ENCODE measurements at regions not wholly inside any gene's neighbourhood (a gene's known extent, or its start where the extent isn't known, plus 50 kb on each side); places are given as distances from the start of the nearest gene placed in this dataset.
"Not testable (repeated sequence)": the region's sequence is repeated elsewhere in the genome, so short reads cannot be mapped to it uniquely, and the experiment has no call there.

DNA sequence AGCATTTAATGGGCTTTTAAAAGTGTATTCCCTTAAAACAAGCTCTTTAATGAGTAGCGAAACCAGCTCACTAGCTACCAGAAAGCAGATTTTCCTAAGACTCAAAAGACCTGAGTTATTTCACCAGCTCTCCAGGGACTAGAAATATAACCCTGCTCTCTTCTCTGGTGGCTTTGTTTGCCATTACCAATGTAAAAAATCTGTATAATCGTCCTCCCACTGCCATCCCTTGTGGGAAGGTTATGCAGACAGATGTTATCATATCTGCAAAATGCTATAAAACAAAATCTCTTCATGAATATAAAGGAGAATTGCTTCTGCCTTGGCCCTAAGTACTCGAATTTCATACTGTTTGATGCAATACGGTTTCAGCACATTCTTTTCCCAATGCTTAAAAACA lies 335.2 kb downstream of the NUP35 start:
- Mint-ChIP-seq H3K9me3 (peaks cover 20% of the 10 kb centered on the region), H3K27me3 (no peaks in the 10 kb centered on the region), H3K4me3 (no peak overlapping the region), H3K36me3 (ENCODE audit: low read depth) (no peaks in the 10 kb centered on the region), H3K27ac (no peak overlapping the region), H3K4me1 (ENCODE audit: low read depth) (no peaks in the 10 kb centered on the region)

DNA sequence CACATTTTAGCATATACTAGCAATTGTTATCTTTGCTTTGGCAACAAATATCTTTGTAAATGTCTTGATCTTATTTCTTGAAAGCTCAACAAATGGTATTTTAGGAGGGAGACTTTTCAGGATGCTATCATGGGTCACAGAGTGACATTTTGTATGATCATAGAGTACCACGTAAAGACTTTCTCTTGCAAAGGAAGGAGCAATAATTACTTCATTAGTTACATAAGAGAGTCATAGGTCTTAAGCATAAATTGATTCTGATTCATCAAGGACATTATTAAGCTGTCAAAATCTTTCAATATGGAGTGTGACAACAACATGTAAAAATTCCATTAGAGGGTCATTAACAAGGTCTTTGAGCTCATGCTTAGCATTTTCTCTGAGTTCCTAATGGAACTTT lies 339.6 kb downstream of the NUP35 start:
- no peak overlapping the region for H3K4me3 Mint-ChIP-seq
- no peaks in the 10 kb centered on the region for H3K4me1 Mint-ChIP-seq (ENCODE audit: low read depth)
- H3K27me3 Mint-ChIP-seq: no peaks in the 10 kb centered on the region
- no peak overlapping the region for H3K27ac Mint-ChIP-seq
- peaks cover 17% of the 10 kb centered on the region for H3K9me3 Mint-ChIP-seq
- no peaks in the 10 kb centered on the region for H3K36me3 Mint-ChIP-seq (ENCODE audit: low read depth)

DNA sequence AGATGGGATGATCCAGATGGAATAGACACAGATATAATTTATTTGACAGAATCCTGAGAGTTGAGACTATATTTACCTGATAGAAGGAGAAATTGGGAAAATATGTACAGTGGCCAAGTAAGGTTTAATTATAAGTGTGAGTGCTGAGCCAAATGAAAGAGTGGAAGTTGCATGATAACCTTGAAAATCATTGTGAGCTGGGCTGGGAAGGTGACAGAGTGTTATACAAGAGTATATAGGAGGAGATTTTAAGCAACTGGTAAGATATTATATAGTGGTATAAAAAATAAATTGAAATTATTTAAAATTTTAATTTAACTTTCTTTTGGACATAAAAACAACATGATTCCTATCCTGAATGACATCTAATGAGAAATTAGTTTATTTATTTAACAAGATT lies 340.8 kb downstream of the NUP35 start:
- Mint-ChIP-seq H3K27ac (no peak overlapping the region), H3K27me3 (no peaks in the 10 kb centered on the region), H3K9me3 (peaks cover 24% of the 10 kb centered on the region), H3K4me1 (ENCODE audit: low read depth) (no peaks in the 10 kb centered on the region), H3K36me3 (ENCODE audit: low read depth) (no peaks in the 10 kb centered on the region), H3K4me3 (no peak overlapping the region)

DNA sequence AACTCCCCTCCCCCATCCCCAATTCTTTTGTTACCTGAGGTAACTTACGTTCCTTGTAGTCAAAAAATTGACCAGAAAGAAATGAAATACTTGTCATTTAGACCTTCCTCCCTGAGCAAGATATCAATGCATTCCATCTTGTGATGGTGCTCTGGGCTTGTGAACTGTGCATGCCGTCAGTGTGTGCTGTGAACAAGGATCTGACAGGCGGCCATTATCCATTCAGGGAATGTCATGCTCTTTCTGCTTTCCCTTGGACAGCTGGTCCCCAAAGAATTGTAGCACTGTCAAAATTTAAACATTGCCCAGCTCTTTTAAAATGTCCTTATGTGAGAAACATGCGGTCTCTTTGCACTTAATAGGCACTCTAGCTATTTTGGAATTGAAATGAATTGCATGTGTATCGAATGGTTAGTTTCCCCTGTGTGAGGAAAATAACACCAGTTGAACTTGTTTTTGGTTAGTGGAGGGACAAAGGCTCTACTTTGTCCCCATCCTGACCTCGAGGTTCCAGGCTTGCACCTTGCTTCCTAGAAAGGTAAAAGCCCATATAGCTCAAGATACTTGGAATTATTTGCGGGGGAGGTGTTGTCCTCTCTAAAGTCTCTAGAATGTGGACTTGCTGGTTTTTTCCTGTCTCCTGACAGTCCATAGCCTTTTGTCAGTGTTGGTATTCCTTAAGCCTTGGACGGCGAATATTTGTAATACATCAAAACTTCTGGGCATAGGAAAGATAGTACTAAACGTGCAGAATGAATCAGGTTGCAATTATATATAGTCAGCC lies 350.9 kb downstream of the NUP35 start:
- Mint-ChIP-seq H3K27ac (no peak overlapping the region), H3K36me3 (ENCODE audit: low read depth) (peaks cover 4% of the 10 kb centered on the region)

DNA sequence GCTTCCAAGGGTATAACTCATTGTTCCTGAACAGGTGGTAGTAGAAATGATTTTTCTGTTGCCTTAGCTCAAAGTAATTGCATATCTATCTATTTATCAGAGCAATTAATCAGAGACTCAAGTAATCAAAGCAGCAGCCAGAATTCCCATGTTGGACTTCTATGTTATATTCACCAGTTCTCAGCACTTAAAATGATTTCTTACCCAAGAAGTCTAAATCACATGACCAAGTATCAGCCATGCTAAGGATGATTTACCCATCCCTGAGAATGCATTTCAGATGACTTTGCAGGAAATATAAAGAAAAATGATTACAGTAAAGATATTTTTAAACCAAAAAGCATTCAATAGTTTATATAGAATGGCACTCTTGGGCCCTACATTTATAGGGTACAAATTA lies 352.2 kb downstream of the NUP35 start:
- Mint-ChIP-seq H3K36me3 (ENCODE audit: low read depth) (no peaks in the 10 kb centered on the region), H3K27me3 (no peaks in the 10 kb centered on the region), H3K27ac (no peak overlapping the region), H3K4me1 (ENCODE audit: low read depth) (no peaks in the 10 kb centered on the region), H3K9me3 (no peaks in the 10 kb centered on the region), H3K4me3 (no peak overlapping the region)

More for the DNA sequence above, 350.9 kb downstream of the NUP35 start:
- H3K27me3 Mint-ChIP-seq: no peaks in the 10 kb centered on the region
- H3K4me1 Mint-ChIP-seq (ENCODE audit: low read depth): no peaks in the 10 kb centered on the region
- no peak overlapping the region for H3K4me3 Mint-ChIP-seq
- peaks cover 10% of the 10 kb centered on the region for H3K9me3 Mint-ChIP-seq

DNA sequence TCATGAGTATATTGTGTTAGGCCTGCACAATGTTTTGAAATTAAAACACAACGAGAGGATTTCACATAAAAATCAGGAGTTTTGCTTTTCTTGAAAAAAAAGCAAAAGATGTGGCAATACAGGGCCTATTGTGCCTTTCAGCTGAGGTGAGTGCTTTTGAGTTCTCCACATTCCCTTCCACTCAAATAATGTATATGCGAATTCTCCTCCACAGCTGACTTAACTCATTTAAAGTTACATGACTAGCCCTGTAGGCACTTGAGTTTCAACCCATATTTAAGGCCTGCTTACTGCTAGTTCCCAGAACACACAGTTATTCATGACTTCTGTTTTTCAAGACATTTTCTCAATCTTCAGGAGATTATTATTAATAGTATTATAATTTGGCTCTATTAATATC lies 353.1 kb downstream of the NUP35 start:
- Mint-ChIP-seq H3K9me3 (no peaks in the 10 kb centered on the region), H3K27ac (no peak overlapping the region), H3K27me3 (no peaks in the 10 kb centered on the region), H3K36me3 (ENCODE audit: low read depth) (no peaks in the 10 kb centered on the region), H3K4me1 (ENCODE audit: low read depth) (no peaks in the 10 kb centered on the region), H3K4me3 (no peak overlapping the region)

DNA sequence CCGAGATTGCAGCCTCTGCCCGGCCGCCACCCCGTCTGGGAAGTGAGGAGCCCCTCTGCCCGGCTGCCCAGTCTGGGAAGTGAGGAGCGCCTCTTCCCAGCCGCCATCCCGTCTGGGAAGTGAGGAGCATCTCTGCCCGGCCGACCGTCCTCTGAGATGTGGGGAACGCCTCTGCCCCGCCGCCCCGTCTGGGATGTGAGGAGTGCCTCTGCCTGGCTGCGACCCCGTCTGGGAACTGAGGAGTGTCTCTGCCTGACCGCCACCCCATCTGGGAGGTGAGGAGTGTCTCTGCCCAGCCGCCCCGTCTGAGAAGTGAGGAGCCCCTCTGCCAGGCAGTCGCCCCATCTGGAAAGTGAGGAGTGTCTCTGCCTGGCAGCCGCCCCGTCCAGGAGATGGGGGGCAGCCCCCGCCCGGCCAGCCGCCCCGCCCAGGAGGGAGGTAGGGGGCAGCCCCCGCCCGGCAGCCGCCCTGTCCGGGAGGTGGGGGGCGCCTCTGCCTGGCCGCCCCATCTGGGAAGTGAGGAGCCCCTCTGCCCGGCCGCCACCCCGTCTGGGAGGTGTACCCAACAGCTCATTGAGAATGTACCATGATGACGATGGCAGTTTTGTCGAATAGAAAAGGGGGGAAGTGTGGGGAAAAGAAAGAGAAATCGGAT lies 354.8 kb downstream of the NUP35 start:
- H3K9me3 Mint-ChIP-seq; H3K27me3 Mint-ChIP-seq; H3K4me3 Mint-ChIP-seq; H3K36me3 Mint-ChIP-seq (ENCODE audit: low read depth); H3K27ac Mint-ChIP-seq; H3K4me1 Mint-ChIP-seq (ENCODE audit: low read depth): not testable (repeated sequence)

DNA sequence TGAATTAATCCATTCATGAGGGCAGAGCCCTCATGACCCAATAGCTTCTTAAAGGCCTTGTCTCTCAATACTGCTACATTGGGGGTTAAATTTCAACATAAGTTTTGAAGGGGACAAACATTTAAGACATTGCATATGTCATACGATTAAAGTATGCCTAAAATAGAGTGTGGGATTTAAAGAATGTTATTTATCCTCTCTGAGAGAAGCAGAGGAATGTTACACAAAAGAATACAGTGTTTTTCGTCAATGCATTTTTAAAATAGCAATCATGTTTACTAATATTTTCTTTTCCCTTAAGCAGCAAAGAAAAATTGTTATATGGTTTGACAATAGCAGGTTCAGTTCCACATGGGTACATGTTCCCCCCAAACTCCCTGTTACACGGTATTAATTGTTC lies 363.1 kb downstream of the NUP35 start:
- Mint-ChIP-seq H3K4me1 (ENCODE audit: low read depth) (no peaks in the 10 kb centered on the region), H3K27ac (no peak overlapping the region), H3K4me3 (no peak overlapping the region), H3K9me3 (peaks cover 4% of the 10 kb centered on the region), H3K36me3 (ENCODE audit: low read depth) (no peaks in the 10 kb centered on the region), H3K27me3 (no peaks in the 10 kb centered on the region)

DNA sequence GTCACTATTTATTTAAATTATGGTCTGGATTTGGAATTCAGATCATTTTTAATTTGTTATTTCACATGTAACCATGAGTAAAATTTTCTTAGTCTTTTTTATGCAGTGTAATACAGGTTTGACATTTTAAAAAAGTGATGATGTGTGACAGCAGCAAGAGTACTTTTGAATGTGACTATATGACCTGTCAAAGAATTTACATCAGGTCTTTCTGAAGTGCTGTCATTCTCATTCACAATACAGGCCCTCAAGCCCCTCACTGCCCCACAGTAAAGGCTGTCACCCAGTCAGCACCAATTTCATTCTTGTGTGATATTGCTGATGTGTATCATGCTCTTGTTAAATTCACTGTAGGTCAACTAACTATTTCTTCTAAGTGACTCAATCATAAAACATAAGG lies 364.2 kb downstream of the NUP35 start:
- Mint-ChIP-seq H3K9me3 (peaks cover 8% of the 10 kb centered on the region), H3K36me3 (ENCODE audit: low read depth) (no peaks in the 10 kb centered on the region), H3K27me3 (no peaks in the 10 kb centered on the region), H3K4me1 (ENCODE audit: low read depth) (no peaks in the 10 kb centered on the region), H3K27ac (no peak overlapping the region), H3K4me3 (no peak overlapping the region)

DNA sequence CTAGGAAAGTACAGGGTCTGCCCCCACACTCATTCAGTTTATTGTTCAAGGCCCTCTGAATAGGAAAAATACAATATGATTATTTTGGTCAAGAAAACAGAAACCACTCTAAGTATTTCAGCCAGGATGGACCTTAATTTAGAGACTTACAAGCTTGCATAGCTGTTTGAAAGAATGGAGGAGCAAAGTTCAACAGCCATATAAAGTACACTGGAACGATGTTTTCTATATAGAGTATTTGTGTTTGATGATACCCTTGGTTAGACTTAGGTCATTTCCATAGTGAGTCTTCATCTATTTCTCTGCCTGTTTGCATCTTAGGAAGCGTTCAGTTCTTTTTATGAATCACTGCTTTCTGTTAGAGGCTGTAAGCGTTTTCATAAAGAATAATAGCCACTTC lies 366.2 kb downstream of the NUP35 start:
- H3K36me3 Mint-ChIP-seq (ENCODE audit: low read depth): no peaks in the 10 kb centered on the region
- no peaks in the 10 kb centered on the region for H3K27me3 Mint-ChIP-seq
- no peak overlapping the region for H3K27ac Mint-ChIP-seq
- H3K4me1 Mint-ChIP-seq (ENCODE audit: low read depth): no peaks in the 10 kb centered on the region
- H3K9me3 Mint-ChIP-seq: peaks cover 4% of the 10 kb centered on the region
- H3K4me3 Mint-ChIP-seq: no peak overlapping the region

DNA sequence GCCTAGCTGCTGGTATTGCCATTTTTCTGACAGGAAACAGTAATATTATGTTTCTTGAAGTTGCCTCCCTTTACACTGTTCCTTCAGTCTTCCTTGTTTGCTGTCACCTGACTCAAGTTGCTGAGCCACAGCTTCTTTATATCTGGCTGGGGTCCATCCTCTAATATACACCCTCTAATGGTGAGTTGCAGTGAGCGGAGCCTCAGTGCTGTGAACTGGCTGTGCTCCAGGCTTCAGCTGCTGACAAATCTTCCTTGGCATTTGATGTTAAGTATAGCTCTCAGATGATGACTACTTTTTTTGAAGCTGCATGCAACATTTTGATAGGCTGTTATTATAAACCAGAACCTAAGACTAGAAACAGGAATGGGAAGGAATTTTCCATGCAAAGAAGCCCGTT lies 366.7 kb downstream of the NUP35 start:
- Mint-ChIP-seq H3K4me1 (ENCODE audit: low read depth) (no peaks in the 10 kb centered on the region), H3K27me3 (no peaks in the 10 kb centered on the region), H3K36me3 (ENCODE audit: low read depth) (no peaks in the 10 kb centered on the region), H3K9me3 (peaks cover 4% of the 10 kb centered on the region), H3K27ac (no peak overlapping the region), H3K4me3 (no peak overlapping the region)

DNA sequence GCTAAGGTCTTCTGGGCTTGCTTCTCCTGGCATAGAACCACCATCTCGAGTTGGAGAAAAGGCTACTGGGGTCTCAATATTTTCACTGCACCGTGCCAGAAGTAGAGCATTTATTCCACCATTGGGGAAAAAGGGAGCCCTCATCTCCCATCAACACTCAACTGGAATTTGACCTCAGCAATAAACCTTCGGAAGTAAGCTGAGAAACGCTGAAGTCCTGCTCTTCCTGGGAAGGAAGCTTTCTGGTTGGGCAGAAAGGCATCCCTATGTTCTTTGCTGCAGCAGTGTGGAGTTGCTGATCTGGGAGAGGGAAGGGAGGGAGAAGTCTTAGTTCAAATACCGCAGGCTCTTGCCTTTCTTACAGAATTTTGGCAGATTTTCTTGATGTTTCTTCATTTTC lies 368.8 kb downstream of the NUP35 start:
- H3K27ac Mint-ChIP-seq: no peak overlapping the region
- no peaks in the 10 kb centered on the region for H3K27me3 Mint-ChIP-seq

DNA sequence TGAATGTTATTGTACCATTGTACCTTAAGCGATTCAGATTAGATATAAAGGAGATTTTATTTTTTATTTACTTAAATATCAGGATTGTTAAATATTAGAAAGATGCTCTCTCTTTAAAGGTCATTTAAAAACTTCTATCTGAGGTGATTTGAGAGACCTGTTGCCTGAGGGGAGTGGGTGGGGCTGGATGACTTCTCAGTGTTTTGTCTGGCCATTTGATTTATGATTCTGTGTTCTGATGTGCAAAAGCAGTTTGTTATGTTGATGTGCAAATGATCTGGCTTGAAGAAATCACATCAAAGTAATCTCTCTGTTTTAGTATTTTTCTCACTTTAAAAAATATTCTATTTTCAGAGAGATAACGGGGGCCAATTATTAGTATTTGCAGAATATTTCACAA lies 370.8 kb downstream of the NUP35 start:
- H3K27me3 Mint-ChIP-seq: no peaks in the 10 kb centered on the region
- no peaks in the 10 kb centered on the region for H3K36me3 Mint-ChIP-seq (ENCODE audit: low read depth)
- peaks cover 4% of the 10 kb centered on the region for H3K9me3 Mint-ChIP-seq
- no peak overlapping the region for H3K27ac Mint-ChIP-seq
- H3K4me3 Mint-ChIP-seq: no peak overlapping the region
- no peaks in the 10 kb centered on the region for H3K4me1 Mint-ChIP-seq (ENCODE audit: low read depth)

More for the DNA sequence above, 368.8 kb downstream of the NUP35 start:
- Mint-ChIP-seq H3K9me3 (peaks cover 4% of the 10 kb centered on the region), H3K36me3 (ENCODE audit: low read depth) (no peaks in the 10 kb centered on the region), H3K4me1 (ENCODE audit: low read depth) (no peaks in the 10 kb centered on the region), H3K4me3 (no peak overlapping the region)

DNA sequence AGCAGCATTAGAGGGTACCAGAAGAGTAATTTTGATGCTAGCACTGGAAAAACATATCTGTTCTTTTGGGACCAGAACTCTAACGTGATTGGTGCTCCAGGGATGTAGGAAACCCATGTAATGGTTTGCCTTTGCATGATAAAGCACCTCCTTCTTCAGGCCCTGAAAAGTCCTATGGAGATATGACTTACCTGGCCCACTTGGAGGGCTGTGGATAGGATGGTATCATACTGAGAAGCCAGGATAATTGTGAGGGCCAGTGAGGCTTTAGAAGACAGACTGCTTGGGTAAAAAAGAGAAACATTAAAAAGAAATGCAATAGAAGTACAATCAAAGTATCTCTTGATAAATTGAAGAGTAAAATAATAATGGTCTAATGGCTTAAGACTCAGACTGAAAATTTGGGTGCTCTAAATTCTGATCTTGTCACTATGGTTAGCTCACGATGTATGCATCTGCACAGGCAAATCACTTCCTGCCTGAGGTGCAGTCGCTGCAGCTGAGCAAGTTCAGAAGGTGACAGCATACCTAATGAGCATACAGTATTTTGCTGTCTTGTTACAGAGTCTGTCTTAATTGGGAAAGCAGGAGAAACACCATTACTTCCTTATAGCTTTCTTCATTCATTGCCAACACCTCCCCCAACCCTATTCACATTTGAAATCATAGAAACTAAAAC lies 371.5 kb downstream of the NUP35 start:
- Mint-ChIP-seq H3K36me3 (ENCODE audit: low read depth) (no peaks in the 10 kb centered on the region), H3K4me1 (ENCODE audit: low read depth) (no peaks in the 10 kb centered on the region), H3K27ac (no peak overlapping the region), H3K9me3 (peaks cover 4% of the 10 kb centered on the region), H3K4me3 (no peak overlapping the region), H3K27me3 (no peaks in the 10 kb centered on the region)

DNA sequence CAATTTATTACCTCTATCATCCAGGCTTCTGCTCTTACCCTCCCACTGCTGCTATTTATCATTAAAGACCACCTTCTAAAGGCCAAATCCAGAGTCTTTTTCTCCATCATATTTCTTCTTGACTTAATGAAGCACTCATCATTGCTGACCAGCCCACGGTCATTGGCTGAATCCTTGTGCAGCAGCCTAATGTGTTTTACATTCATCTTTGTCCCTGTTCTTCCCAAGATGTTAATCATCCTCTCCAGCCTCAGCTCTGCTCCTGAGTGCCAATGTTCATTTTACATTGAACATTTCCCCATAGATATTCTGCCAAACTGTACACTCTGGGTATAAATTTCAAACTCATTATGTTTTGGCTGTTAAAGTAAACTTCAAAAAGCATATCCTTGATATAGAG lies 373.6 kb downstream of the NUP35 start:
- Mint-ChIP-seq H3K4me3 (no peak overlapping the region), H3K27me3 (no peaks in the 10 kb centered on the region), H3K9me3 (peaks cover 11% of the 10 kb centered on the region), H3K36me3 (ENCODE audit: low read depth) (no peaks in the 10 kb centered on the region), H3K4me1 (ENCODE audit: low read depth) (no peaks in the 10 kb centered on the region), H3K27ac (no peak overlapping the region)

All from stimulated activated naive CD8-positive, alpha-beta T cell treated with anti-CD3 and anti-CD28 coated beads, Interleukin-15, Interleukin-2, amounts not matched to agents 100 ng/mL and 50 ng/mL, for 24 hours (primary cell).